GF-D8 (cell line): ENCODE measurements at regions not wholly inside any gene's neighbourhood (a gene's known extent, or its start where the extent isn't known, plus 50 kb on each side); places are given as distances from the start of the nearest gene placed in this dataset.
"Not testable (repeated sequence)": the region's sequence is repeated elsewhere in the genome, so short reads cannot be mapped to it uniquely, and the experiment has no call there.

Experiments used
- DNase-seq: peaks from one replicate; lab custom pipeline; 2025; lab: John Stamatoyannopoulos, UW

GRCh38 chr14:86196471-86196870 lies 666.5 kb downstream of the FLRT2 start:
- DNase-seq: no peak

- no peak for DNase-seq
Observed at GRCh38 chr14:86193756-86194155, 663.8 kb downstream of the FLRT2 start.

- DNase-seq: no peak
Observed at GRCh38 chr14:86179980-86180379, 650.0 kb downstream of the FLRT2 start.

- no peak for DNase-seq
Observed at GRCh38 chr14:86168371-86168770, 638.4 kb downstream of the FLRT2 start.

- no peak for DNase-seq
Observed at GRCh38 chr14:86166541-86166940, 636.6 kb downstream of the FLRT2 start.

- no peak for DNase-seq
Observed at GRCh38 chr14:86153480-86153879, 623.5 kb downstream of the FLRT2 start.

GRCh38 chr14:86143248-86143647 lies 613.3 kb downstream of the FLRT2 start:
- no peak for DNase-seq

GRCh38 chr14:86141966-86142365 lies 612.0 kb downstream of the FLRT2 start:
- DNase-seq: no peak

GRCh38 chr14:86129426-86129825 lies 599.5 kb downstream of the FLRT2 start:
- no peak for DNase-seq

- no peak for DNase-seq
Observed at GRCh38 chr14:86124328-86124727, 594.4 kb downstream of the FLRT2 start.

- DNase-seq: no peak
Observed at GRCh38 chr14:86115972-86116371, 586.0 kb downstream of the FLRT2 start.

GRCh38 chr14:86110871-86111270 lies 580.9 kb downstream of the FLRT2 start:
- not testable (repeated sequence) for DNase-seq

- DNase-seq: no peak
Observed at GRCh38 chr14:86104691-86105265, 574.8 kb downstream of the FLRT2 start.

- DNase-seq: no peak
Observed at GRCh38 chr14:86094512-86094911, 564.6 kb downstream of the FLRT2 start.

- no peak for DNase-seq
Observed at GRCh38 chr14:86091811-86092210, 561.9 kb downstream of the FLRT2 start.

GRCh38 chr14:86088156-86088555 lies 558.2 kb downstream of the FLRT2 start:
- DNase-seq: no peak

GRCh38 chr14:86087377-86087776 lies 557.4 kb downstream of the FLRT2 start:
- no peak for DNase-seq

- DNase-seq: no peak
Observed at GRCh38 chr14:86086962-86087361, 557.0 kb downstream of the FLRT2 start.

- DNase-seq: no peak
Observed at GRCh38 chr14:86084097-86084496, 554.2 kb downstream of the FLRT2 start.

- DNase-seq: no peak
Observed at GRCh38 chr14:86083616-86084015, 553.7 kb downstream of the FLRT2 start.

- no peak for DNase-seq
Observed at GRCh38 chr14:86072116-86072894, 542.4 kb downstream of the FLRT2 start.

GRCh38 chr14:86066651-86067050 lies 536.7 kb downstream of the FLRT2 start:
- no peak for DNase-seq

GRCh38 chr14:86065407-86065806 lies 535.5 kb downstream of the FLRT2 start:
- no peak for DNase-seq

GRCh38 chr14:86064595-86064994 lies 534.7 kb downstream of the FLRT2 start:
- not testable (repeated sequence) for DNase-seq
